Lower leg skin (tissue), 3 donors: ENCODE measurements at regions not wholly inside any gene's neighbourhood (a gene's known extent, or its start where the extent isn't known, plus 50 kb on each side); places are given as distances from the start of the nearest gene placed in this dataset.

Experiments
- POLR2A ChIP-seq, 2 donors: fragments of 450-650 bp; IDR thresholded peaks; one replicate each; pipeline ENCODE4 v1.6.1; 2016 to 2017; ENCODE audit warnings: antibody characterized with exemption in 2 of 2, mild to moderate bottlenecking in 1 of 2, moderate library complexity in 1 of 2
- TF ChIP-seq, protein P1 (sequence below), 3 donors: fragments of 450-650 bp; IDR thresholded peaks; one replicate each; pipeline ENCODE4 v1.5.1; 2016; ENCODE audit warnings: antibody characterized with exemption in 3 of 3, mild to moderate bottlenecking in 3 of 3, moderate library complexity in 2 of 3

DNA sequence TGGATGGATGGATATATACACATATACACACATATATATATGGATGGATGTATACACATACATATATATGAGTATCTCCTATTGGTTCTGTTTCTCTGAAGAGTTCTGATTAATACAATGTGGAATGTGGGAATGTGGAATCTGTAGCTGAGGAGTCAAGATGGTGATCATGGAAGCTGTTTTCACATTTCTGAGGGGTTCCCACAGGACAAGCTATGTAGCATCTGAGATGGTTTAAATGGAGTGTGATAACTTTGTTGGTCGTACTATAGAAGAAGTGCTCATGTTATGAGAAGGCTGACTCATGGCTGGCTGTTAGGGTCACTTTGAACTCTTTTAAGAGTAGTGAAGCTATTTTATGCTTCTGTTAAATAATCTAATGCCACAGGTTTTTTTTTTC, 279.7 kb downstream of the MEIS1 start:
- TF ChIP-seq POLR2A (IDR thresholded peaks at IDR 0.05), result no peak
- TF ChIP-seq, protein P1, sequence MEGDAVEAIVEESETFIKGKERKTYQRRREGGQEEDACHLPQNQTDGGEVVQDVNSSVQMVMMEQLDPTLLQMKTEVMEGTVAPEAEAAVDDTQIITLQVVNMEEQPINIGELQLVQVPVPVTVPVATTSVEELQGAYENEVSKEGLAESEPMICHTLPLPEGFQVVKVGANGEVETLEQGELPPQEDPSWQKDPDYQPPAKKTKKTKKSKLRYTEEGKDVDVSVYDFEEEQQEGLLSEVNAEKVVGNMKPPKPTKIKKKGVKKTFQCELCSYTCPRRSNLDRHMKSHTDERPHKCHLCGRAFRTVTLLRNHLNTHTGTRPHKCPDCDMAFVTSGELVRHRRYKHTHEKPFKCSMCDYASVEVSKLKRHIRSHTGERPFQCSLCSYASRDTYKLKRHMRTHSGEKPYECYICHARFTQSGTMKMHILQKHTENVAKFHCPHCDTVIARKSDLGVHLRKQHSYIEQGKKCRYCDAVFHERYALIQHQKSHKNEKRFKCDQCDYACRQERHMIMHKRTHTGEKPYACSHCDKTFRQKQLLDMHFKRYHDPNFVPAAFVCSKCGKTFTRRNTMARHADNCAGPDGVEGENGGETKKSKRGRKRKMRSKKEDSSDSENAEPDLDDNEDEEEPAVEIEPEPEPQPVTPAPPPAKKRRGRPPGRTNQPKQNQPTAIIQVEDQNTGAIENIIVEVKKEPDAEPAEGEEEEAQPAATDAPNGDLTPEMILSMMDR (IDR thresholded peaks at IDR 0.05), result no peak
